ENCODE measurements at regions not wholly inside any gene's neighbourhood (a gene's known extent, or its start where the extent isn't known, plus 50 kb on each side); places are given as distances from the start of the nearest gene placed in this dataset.

GRCh38 chr20:22522701-22523100, 61.7 kb downstream of the FOXA2 start (continued):
- TF ChIP-seq CHD7 (IDR thresholded peaks at IDR 0.05; ENCODE audit: insufficient replicate concordance, low read length) (no peak), NANOG (IDR thresholded peaks at IDR 0.05; ENCODE audit: insufficient read depth, low read depth, low read length, poor library complexity, severe bottlenecking) (no peak)

Measured in H1 (cell line).